HUES48 (cell line): ENCODE measurements at regions not wholly inside any gene's neighbourhood (a gene's known extent, or its start where the extent isn't known, plus 50 kb on each side); places are given as distances from the start of the nearest gene placed in this dataset.

Experiments used
- H3K27ac ChIP-seq: one replicate; pipeline ENCODE4 v1.7.0; 2013; ENCODE audit warnings: low read depth, low read length, inconsistent platforms
- H3K27me3 ChIP-seq: 2 replicates; pipeline ENCODE4 v1.6.1; 2013; ENCODE audit warnings: mild to moderate bottlenecking, low read length; ENCODE audit not compliant: control insufficient read depth, insufficient read depth
- H3K36me3 ChIP-seq: 2 replicates; pipeline ENCODE4 v1.6.1; 2013; ENCODE audit warnings: low read length; ENCODE audit not compliant: control insufficient read depth, insufficient read depth
- H3K4me1 ChIP-seq: 2 replicates; pipeline ENCODE4 v1.6.1; 2013; ENCODE audit warnings: mild to moderate bottlenecking, low read length; ENCODE audit not compliant: control insufficient read depth, insufficient read depth
- H3K4me3 ChIP-seq: 2 replicates; pipeline ENCODE4 v1.5.1; 2013; ENCODE audit warnings: mild to moderate bottlenecking, low read depth, low read length
- H3K9ac ChIP-seq: 2 replicates; pipeline ENCODE4 v1.6.1; 2013; ENCODE audit warnings: mild to moderate bottlenecking, low read depth, low read length, moderate library complexity
- H3K9me3 ChIP-seq: 2 replicates; pipeline ENCODE4 v1.6.1; 2013; ENCODE audit warnings: low read length; ENCODE audit not compliant: control insufficient read depth, insufficient read depth

DNA sequence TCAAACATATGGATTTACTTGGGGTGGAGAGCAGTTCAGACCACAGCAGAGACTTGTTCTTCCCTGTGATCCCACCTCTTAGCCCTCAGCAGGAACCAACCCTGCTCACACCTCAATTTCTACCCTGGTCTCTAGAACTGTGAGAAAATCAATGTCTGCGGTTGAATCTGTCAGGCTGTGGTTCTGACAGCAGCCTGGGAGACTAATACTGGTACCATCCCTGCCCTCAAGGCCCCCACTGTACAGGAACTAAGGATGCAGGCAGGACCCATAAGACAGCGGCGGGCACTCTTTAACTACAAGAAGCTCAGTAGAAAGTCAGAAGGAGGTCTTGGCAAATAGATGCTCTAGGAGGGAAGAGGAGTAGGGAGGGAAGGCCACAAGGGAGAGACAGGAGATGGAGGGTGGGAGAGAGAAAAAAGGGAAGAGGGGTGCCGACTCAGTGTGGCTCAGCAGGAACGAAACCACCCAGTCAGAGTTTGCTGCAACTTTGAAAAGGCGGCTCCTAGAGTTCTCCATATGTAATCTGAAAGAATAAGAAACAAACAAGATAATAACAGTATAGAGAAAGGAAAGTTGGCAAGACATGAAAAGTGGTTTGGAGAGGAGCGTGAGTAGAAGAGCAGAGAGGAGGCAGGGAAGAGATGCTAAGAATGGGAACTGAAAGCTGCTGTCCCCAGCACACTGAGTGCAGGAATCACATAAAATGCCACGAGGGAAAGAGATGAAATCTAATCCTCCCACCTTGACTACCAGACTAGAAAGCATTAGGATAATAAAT lies 323.9 kb upstream of the ID2 start:
- H3K9me3 ChIP-seq: no peaks in the 10 kb centered on the region
- H3K4me3 ChIP-seq: no peak overlapping the region
- H3K27ac ChIP-seq: no peak overlapping the region
- no peaks in the 10 kb centered on the region for H3K4me1 ChIP-seq
- no peak overlapping the region for H3K9ac ChIP-seq
- H3K36me3 ChIP-seq: no peaks in the 10 kb centered on the region
- no peaks in the 10 kb centered on the region for H3K27me3 ChIP-seq

DNA sequence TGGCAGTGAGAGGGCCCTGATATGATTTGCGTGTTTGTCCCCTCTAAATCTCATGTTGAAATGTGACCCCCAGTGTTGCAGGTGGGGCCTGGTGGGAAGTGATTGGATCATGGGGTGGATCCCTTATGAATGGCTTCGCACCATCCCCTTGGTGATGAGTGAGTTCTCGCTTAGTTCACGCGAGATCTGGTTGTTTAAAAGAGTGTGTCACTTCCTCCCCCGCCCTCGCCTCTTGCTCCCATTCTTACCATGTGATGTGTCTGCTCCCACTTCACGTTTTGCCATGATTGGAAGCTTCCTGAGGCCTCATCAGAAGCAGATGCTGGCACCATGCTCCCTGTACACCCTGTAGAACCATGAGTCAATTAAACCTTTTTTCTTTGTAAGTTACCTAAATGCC lies 319.9 kb upstream of the ID2 start:
- Histone ChIP-seq H3K27ac (no peak overlapping the region), H3K36me3 (no peaks in the 10 kb centered on the region), H3K4me3 (no peak overlapping the region), H3K9me3 (no peaks in the 10 kb centered on the region), H3K4me1 (no peaks in the 10 kb centered on the region), H3K27me3 (no peaks in the 10 kb centered on the region), H3K9ac (no peak overlapping the region)

DNA sequence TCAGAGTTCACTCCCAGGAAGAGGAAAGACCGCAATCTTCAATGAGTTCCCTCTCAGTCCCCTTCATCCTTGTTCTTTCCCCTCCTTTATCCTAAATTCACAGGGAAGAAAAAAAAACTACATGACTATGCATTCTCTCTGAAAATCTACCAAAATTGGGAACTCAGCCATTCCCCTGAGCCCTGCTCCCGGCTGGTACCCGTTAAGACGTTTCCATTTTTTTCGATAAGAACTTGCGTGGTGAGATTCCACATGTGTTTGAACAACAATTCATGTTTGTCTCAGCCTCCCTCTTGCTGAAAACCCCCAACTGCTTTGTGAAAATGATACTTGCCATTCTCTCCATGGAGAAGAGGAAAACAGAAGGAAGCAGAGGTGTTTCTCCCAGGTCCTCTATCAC lies 318.7 kb upstream of the ID2 start:
- no peaks in the 10 kb centered on the region for H3K27me3 ChIP-seq
- H3K27ac ChIP-seq: no peak overlapping the region
- H3K4me1 ChIP-seq: no peaks in the 10 kb centered on the region
- H3K4me3 ChIP-seq: no peak overlapping the region
- H3K9ac ChIP-seq: no peak overlapping the region
- no peaks in the 10 kb centered on the region for H3K36me3 ChIP-seq
- no peaks in the 10 kb centered on the region for H3K9me3 ChIP-seq

DNA sequence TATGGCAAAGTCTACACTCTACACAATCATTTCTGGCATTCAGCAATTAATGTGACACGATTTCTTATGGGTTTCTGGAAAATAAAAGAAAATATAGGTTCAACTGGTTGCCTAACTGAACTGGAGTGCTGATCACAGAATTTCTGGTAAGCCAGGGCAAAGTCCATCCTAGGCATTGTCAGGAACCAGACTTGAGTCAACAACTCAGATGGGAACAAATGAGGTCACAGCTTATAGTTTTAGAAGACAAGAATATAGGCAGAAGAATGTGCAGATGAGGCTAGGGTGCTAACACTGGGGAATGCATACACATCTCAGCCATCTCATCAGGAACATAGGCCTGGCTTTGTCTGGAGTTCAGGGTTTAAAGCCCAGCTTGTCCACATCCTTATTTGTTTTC lies 317.2 kb upstream of the ID2 start:
- H3K9me3 ChIP-seq: no peaks in the 10 kb centered on the region

DNA sequence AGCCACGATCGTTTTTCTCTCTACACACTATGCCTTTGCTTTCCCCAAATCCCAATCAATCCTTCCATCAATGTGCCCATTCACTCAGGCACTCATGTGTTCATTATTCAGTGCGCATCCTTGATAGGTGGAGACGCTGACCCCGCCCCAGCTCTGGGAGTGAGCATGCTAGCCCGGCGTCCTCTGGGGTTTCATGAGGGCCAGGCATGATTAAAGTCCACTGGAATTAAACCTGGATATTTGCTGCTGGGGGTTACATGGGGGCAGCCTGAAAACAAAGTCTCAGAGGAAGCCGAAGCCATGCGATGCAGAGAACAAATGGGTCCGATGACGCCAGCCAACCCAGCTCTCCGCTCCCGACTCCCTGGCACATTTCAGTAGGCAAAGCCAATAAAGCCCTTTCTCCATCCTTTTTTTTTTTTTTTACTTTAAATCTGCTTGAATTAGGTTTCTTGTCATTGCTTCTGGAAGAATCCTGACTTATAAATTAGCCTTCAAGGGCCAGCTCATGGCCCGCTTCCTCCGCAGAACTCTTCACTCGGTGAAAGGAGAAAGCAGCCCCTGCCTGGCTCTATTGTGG lies 316.4 kb upstream of the ID2 start:
- H3K27me3 ChIP-seq: no peaks in the 10 kb centered on the region
- H3K4me3 ChIP-seq: no peak overlapping the region
- H3K27ac ChIP-seq: no peak overlapping the region
- no peaks in the 10 kb centered on the region for H3K4me1 ChIP-seq
- H3K9ac ChIP-seq: no peak overlapping the region
- no peaks in the 10 kb centered on the region for H3K36me3 ChIP-seq
- no peaks in the 10 kb centered on the region for H3K9me3 ChIP-seq

More for the DNA sequence above, 317.2 kb upstream of the ID2 start:
- H3K9ac ChIP-seq: no peak overlapping the region
- no peaks in the 10 kb centered on the region for H3K27me3 ChIP-seq
- H3K36me3 ChIP-seq: no peaks in the 10 kb centered on the region
- H3K4me1 ChIP-seq: no peaks in the 10 kb centered on the region
- no peak overlapping the region for H3K27ac ChIP-seq
- no peak overlapping the region for H3K4me3 ChIP-seq

DNA sequence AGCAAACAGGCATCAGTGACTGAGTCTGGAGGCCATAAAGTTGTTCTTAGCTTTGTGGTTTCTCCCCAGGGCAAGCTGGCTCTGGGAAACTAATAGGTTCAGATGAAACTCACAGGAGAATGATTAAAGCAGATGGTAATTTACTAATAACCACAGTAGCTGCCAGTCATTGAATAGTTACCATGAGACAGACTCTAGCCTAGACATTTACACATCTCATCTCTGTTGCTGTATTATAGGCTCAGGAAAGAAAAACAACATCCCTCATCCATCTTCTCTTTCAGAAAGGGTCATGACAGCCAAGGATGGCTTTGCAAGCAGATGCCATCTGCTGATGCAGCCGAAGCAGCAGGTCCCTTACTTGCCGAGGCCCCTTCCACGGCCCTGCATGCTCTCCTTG lies 314.0 kb upstream of the ID2 start:
- no peak overlapping the region for H3K27ac ChIP-seq
- no peak overlapping the region for H3K9ac ChIP-seq
- no peaks in the 10 kb centered on the region for H3K9me3 ChIP-seq
- H3K4me3 ChIP-seq: no peak overlapping the region
- H3K36me3 ChIP-seq: no peaks in the 10 kb centered on the region
- no peaks in the 10 kb centered on the region for H3K4me1 ChIP-seq
- H3K27me3 ChIP-seq: no peaks in the 10 kb centered on the region

DNA sequence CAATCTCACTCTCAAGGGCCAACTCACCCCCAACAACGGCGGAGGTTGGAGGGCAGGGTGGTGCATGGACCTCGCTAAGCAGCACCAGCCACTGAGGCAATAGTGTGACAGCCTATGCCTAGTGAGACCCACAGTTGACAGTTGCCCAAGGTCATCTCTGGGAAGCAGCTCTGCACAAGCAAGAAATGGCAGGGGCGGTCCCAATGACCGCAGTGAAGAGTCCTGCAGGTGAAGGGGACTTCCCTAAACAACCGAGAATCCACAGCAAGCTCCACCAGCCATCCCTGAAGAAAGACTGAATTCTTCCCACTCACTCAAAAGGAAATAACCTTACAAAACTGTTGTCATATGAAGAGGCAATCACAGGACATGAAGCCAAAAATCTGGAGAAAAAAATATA lies 313.4 kb upstream of the ID2 start:
- Histone ChIP-seq H3K9ac (no peak overlapping the region), H3K36me3 (no peaks in the 10 kb centered on the region), H3K9me3 (no peaks in the 10 kb centered on the region), H3K27ac (no peak overlapping the region), H3K27me3 (no peaks in the 10 kb centered on the region), H3K4me1 (no peaks in the 10 kb centered on the region), H3K4me3 (no peak overlapping the region)

DNA sequence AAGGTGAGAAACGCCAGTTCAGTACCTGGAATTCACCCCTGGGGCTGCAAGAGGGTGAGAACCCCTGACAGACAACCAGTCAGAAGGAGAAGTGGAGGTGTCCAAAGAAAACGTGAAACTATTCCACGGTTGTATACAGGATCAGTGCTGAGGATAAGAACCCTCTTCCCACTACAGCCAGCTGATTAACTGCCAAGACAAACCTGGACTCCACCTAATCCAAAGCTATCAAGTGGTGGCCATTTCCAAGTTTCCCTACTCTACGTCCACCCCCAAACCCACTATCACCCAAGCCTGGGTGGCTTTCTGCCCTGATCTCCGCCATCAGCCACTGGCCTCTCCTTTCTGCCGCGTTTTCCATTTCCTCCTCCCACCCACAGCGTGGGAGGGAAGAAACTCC lies 312.3 kb upstream of the ID2 start:
- Histone ChIP-seq H3K27ac (no peak overlapping the region), H3K9ac (no peak overlapping the region), H3K9me3 (no peaks in the 10 kb centered on the region), H3K27me3 (no peaks in the 10 kb centered on the region), H3K4me3 (no peak overlapping the region), H3K36me3 (no peaks in the 10 kb centered on the region), H3K4me1 (no peaks in the 10 kb centered on the region)

DNA sequence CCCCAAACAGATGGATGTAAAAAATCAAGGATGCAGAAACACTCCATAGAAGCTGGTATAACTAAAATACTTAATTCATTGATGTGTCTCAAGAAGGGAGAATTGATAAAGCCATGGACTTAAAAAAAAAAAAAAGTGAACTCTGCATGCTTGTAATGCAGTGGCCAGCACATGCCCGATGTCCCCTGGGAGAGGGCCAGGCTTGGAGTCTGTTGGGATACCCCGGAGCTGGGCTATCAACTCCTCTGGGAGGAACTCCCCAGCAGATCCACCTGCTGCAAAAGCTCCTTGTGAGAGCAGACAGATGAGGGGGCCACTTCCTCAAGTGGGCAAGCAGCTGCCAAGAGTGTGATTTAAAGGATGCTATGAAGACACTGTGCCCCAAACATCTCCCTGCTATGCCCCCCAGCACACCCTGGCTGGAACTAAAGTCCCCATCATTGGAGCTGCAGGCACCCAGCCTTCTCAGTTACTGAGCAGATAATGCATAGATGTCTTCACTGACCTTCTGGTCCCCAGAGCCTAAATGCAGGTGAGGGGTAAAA lies 311.5 kb upstream of the ID2 start:
- no peaks in the 10 kb centered on the region for H3K36me3 ChIP-seq
- H3K27ac ChIP-seq: no peak overlapping the region

DNA sequence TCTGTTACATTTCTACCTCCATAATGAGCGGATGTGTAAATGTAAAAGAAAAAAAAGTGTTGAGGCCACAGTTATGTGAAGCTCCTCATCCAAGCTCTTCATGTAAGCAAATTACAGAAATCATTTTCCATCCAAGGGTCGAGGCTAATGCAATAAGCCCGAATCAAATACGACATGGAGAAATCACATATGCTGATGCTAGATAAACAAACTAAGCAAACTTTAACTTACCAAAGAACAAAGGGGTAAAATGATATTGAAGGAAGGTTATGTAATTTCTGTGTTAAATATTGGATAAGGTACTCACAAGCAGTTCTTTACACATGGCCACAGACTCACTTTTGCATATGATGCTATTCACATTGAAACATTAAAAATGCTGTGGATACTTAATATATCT lies 310.2 kb upstream of the ID2 start:
- Histone ChIP-seq H3K4me3 (no peak overlapping the region), H3K36me3 (no peaks in the 10 kb centered on the region), H3K9me3 (no peaks in the 10 kb centered on the region), H3K27me3 (no peaks in the 10 kb centered on the region), H3K27ac (no peak overlapping the region), H3K9ac (no peak overlapping the region), H3K4me1 (no peaks in the 10 kb centered on the region)

More for the DNA sequence above, 311.5 kb upstream of the ID2 start:
- no peaks in the 10 kb centered on the region for H3K27me3 ChIP-seq
- no peak overlapping the region for H3K9ac ChIP-seq
- no peaks in the 10 kb centered on the region for H3K4me1 ChIP-seq
- H3K9me3 ChIP-seq: no peaks in the 10 kb centered on the region
- no peak overlapping the region for H3K4me3 ChIP-seq

DNA sequence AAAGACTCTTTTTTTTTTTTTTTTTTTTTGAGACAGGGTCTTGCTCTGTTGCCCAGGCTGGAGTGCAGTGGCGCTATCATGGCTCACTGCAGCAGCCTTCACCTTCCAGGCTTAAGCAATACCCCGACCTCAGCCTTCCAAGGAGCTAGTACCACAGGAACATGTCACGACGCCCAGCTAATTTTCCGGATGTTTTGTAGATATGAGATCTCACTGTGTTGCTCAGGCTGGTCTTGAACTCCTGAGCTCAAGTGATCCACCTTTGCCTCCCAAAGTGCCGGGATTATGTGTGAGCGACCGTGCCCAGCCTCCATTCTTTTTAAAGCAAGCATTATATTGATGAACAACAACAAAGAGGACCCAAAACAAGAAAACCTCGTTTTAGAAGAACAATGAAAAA lies 307.1 kb upstream of the ID2 start:
- Histone ChIP-seq H3K9me3 (no peaks in the 10 kb centered on the region), H3K9ac (no peak overlapping the region), H3K27me3 (no peaks in the 10 kb centered on the region), H3K27ac (no peak overlapping the region), H3K36me3 (no peaks in the 10 kb centered on the region), H3K4me3 (no peak overlapping the region), H3K4me1 (no peaks in the 10 kb centered on the region)
